GM12878 (cell line): ENCODE measurements at regions not wholly inside any gene's neighbourhood (a gene's known extent, or its start where the extent isn't known, plus 50 kb on each side); places are given as distances from the start of the nearest gene placed in this dataset.

Experiments
- ATAC-seq: fragments of 200-7000 bp; cut with Tn5 transposase; 3 replicates; pipeline ENCODE4 v1.9.1; 2020; ENCODE audit warnings: mild to moderate bottlenecking, moderate library complexity
- BruUV-seq: library from RNA; stranded (reverse); fragments of 400-500 nt; replicated peaks from 2 replicates; lab custom pipeline; 2021; lab: Mats Ljungman, UMichigan
- CTCF ChIA-PET: fragments of 300-600 bp; sonication (Branson Sonifier 250); formaldehyde crosslinking; extraction: SDS; loops from one replicate; lab custom pipeline; 2021; ENCODE audit warnings: inconsistent platforms; lab: Yijun Ruan, JAX
- POLR2A ChIA-PET: fragments of 350-600 bp; formaldehyde crosslinking; extraction: SDS; loops from one replicate; lab custom pipeline; 2021; ENCODE audit warnings: inconsistent platforms; lab: Charles Lee
- RAD21 ChIA-PET: fragments of 300-600 bp; sonication (Branson Sonifier 250); formaldehyde crosslinking; loops from one replicate; lab custom pipeline; 2023; ENCODE audit warnings: antibody characterized with exemption; ENCODE audit not compliant: unreplicated experiment; lab: Charles Lee
- SMC1A ChIA-PET: fragments of 300-600 bp; sonication (Branson Sonifier 250); formaldehyde crosslinking; loops from one replicate; lab custom pipeline; 2023; ENCODE audit not compliant: unreplicated experiment, uncharacterized antibody; lab: Charles Lee
- DNase-seq: peaks from one replicate; pipeline ENCODE4 v3.0.0-alpha.2; 2011; ENCODE audit warnings: low read depth, low spot score
- FAIRE-seq: peaks from 3 replicates; lab custom pipeline; 2011; peaks lifted over from hg19 to GRCh38; lab: Jason Lieb, UNC
- H2AFZ ChIP-seq: 2 replicates; pipeline ENCODE4 v1.6.0; 2011; ENCODE audit warnings: low read depth, low read length, control low read depth; ENCODE audit not compliant: control insufficient read depth
- H3K27ac ChIP-seq: 2 replicates; pipeline ENCODE4 v1.5.1; 2011; ENCODE audit warnings: control low read depth; ENCODE audit not compliant: control insufficient read depth, insufficient read depth
- H3K27me3 ChIP-seq, 2 experiments: replicated peaks in 1 of 2; 2 replicates each; pipeline versions ENCODE4 v1.6.0 to v1.6.1; 2011; ENCODE audit warnings: low read length in 1 of 2; ENCODE audit not compliant: control insufficient read depth in 2 of 2, insufficient read depth in 2 of 2
- H3K36me3 ChIP-seq, 2 experiments: 2 replicates each; pipeline ENCODE4 v1.5.1; 2011; ENCODE audit warnings: low read length in 1 of 2; ENCODE audit not compliant: control insufficient read depth in 2 of 2, insufficient read depth in 2 of 2
- H3K4me1 ChIP-seq: 2 replicates; pipeline ENCODE4 v1.6.1; 2011; ENCODE audit warnings: mild to moderate bottlenecking, low read length, moderate library complexity, mixed read lengths; ENCODE audit not compliant: control insufficient read depth, insufficient read depth
- H3K4me2 ChIP-seq: 2 replicates; pipeline ENCODE4 v1.6.0; 2011; ENCODE audit warnings: control low read depth; ENCODE audit not compliant: control insufficient read depth, insufficient read depth
- H3K4me3 ChIP-seq: fragments of 200-600 bp; sonication (generic); 2 replicates; pipeline ENCODE4 v1.5.1; 2016
- H3K79me2 ChIP-seq: 2 replicates; pipeline ENCODE4 v1.6.0; 2011; ENCODE audit warnings: low read length; ENCODE audit not compliant: control insufficient read depth, insufficient read depth
- H3K9ac ChIP-seq: 2 replicates; pipeline ENCODE4 v1.8.0; 2011; ENCODE audit warnings: low read length, control low read depth, mixed read lengths; ENCODE audit not compliant: control insufficient read depth, insufficient read depth
- H3K9me3 ChIP-seq: replicated peaks from 3 replicates; pipeline ENCODE4 v1.5.1; 2011; ENCODE audit warnings: mild to moderate bottlenecking, low read length; ENCODE audit not compliant: control insufficient read depth, insufficient read depth
- H4K20me1 ChIP-seq: 2 replicates; pipeline ENCODE4 v1.6.0; 2011; ENCODE audit not compliant: control insufficient read depth, insufficient read depth
- BMI1 ChIP-seq: fragments of 450-650 bp; IDR thresholded peaks from 2 replicates; pipeline ENCODE4 v1.6.1; 2016; ENCODE audit warnings: mild to moderate bottlenecking, moderate library complexity, borderline replicate concordance
- GABPA ChIP-seq: IDR thresholded peaks from 2 replicates; pipeline ENCODE4 v1.6.1; 2014; ENCODE audit warnings: antibody characterized with exemption, low read depth, mild to moderate bottlenecking, inconsistent platforms
- IKZF1 ChIP-seq: fragments of 450-650 bp; conservative IDR thresholded peaks from 2 replicates; pipeline ENCODE4 v1.6.1; 2017; ENCODE audit warnings: antibody characterized with exemption, mild to moderate bottlenecking
- IKZF2 ChIP-seq, 2 experiments: fragments of 450-650 bp; IDR thresholded peaks; 2 replicates each; pipeline ENCODE4 v1.6.1; 2017; ENCODE audit warnings: mild to moderate bottlenecking in 2 of 2, moderate library complexity in 2 of 2
- JUND ChIP-seq: IDR thresholded peaks from 2 replicates; pipeline ENCODE4 v1.6.1; 2012; ENCODE audit warnings: low read depth, mild to moderate bottlenecking, low read length, improper control_type of control experiment, moderate library complexity
- PKNOX1 ChIP-seq: fragments of 450-650 bp; IDR thresholded peaks from 2 replicates; pipeline ENCODE4 v1.6.1; 2016; ENCODE audit warnings: mild to moderate bottlenecking
- POLR2AphosphoS5 ChIP-seq: IDR thresholded peaks from 2 replicates; pipeline ENCODE4 v1.6.1; 2011; ENCODE audit warnings: mild to moderate bottlenecking, low read length, inconsistent platforms
- SMAD1 ChIP-seq: fragments of 450-650 bp; IDR thresholded peaks from 2 replicates; pipeline ENCODE4 v1.6.1; 2018; ENCODE audit warnings: mild to moderate bottlenecking, low read depth; ENCODE audit not compliant: partially characterized antibody
- SMC3 ChIP-seq: IDR thresholded peaks from 2 replicates; pipeline ENCODE4 v1.6.1; 2011; ENCODE audit warnings: low read length, improper control_type of control experiment, borderline replicate concordance
- SREBF2 ChIP-seq: IDR thresholded peaks from 2 replicates; pipeline ENCODE4 v1.6.1; 2012; ENCODE audit warnings: mild to moderate bottlenecking, low read length
- ZNF24 ChIP-seq: fragments of 450-650 bp; IDR thresholded peaks from 2 replicates; pipeline ENCODE4 v1.6.1; 2017; ENCODE audit warnings: antibody characterized with exemption, mild to moderate bottlenecking
- WGBS: methylation state at CpG from one replicate; pipeline ENCODE4 v1.1.6; 2016; ENCODE audit warnings: low lambda C conversion rate; ENCODE audit not compliant: insufficient replicate concordance, insufficient coverage; ENCODE audit errors: missing lambda C conversion rate; 5-methylcytosine and 5-hydroxymethylcytosine counted together
- in situ Hi-C: fragments of 300-500 bp; cut with MboI; formaldehyde crosslinking; loops from 9 replicates; pipeline ENCODE4 v1.14.3; 2018; ENCODE audit warnings: mixed read lengths
- intact Hi-C: fragments of 100-400 bp; cut with micrococcal nuclease; formaldehyde crosslinking; loops from one replicate; pipeline ENCODE4 v1.14.2; 2022; ENCODE audit not compliant: unreplicated experiment
- TF ChIP-seq, protein P1 (sequence below): fragments of 450-650 bp; IDR thresholded peaks from 2 replicates; pipeline ENCODE4 v1.6.1; 2016; ENCODE audit warnings: mild to moderate bottlenecking, moderate library complexity, borderline replicate concordance
- TF ChIP-seq, protein P2 (sequence below): IDR thresholded peaks from 2 replicates; pipeline ENCODE4 v1.6.1; 2011; ENCODE audit warnings: low read depth, low read length, improper control_type of control experiment, borderline replicate concordance
- TF ChIP-seq, protein P3 (sequence below): fragments of 450-650 bp; conservative IDR thresholded peaks from 2 replicates; pipeline ENCODE4 v1.6.1; 2017; ENCODE audit warnings: mild to moderate bottlenecking, moderate library complexity

- TF ChIP-seq GABPA: no peak
- no peak for TF ChIP-seq PKNOX1
- TF ChIP-seq, protein P1, sequence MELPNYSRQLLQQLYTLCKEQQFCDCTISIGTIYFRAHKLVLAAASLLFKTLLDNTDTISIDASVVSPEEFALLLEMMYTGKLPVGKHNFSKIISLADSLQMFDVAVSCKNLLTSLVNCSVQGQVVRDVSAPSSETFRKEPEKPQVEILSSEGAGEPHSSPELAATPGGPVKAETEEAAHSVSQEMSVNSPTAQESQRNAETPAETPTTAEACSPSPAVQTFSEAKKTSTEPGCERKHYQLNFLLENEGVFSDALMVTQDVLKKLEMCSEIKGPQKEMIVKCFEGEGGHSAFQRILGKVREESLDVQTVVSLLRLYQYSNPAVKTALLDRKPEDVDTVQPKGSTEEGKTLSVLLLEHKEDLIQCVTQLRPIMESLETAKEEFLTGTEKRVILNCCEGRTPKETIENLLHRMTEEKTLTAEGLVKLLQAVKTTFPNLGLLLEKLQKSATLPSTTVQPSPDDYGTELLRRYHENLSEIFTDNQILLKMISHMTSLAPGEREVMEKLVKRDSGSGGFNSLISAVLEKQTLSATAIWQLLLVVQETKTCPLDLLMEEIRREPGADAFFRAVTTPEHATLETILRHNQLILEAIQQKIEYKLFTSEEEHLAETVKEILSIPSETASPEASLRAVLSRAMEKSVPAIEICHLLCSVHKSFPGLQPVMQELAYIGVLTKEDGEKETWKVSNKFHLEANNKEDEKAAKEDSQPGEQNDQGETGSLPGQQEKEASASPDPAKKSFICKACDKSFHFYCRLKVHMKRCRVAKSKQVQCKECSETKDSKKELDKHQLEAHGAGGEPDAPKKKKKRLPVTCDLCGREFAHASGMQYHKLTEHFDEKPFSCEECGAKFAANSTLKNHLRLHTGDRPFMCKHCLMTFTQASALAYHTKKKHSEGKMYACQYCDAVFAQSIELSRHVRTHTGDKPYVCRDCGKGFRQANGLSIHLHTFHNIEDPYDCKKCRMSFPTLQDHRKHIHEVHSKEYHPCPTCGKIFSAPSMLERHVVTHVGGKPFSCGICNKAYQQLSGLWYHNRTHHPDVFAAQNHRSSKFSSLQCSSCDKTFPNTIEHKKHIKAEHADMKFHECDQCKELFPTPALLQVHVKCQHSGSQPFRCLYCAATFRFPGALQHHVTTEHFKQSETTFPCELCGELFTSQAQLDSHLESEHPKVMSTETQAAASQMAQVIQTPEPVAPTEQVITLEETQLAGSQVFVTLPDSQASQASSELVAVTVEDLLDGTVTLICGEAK: no peak
- TF ChIP-seq SMC3: no peak
These were observed 359.4 kb downstream of the FGF9 start (continued) for GRCh38 chr13:22030321-22030720.

- FAIRE-seq (no peak), ATAC-seq (no peak), DNase-seq (no peak)
- Histone ChIP-seq H3K4me1 (no peaks in the 10 kb centered on the region), H3K9me3 (no peaks in the 10 kb centered on the region), H3K36me3 (no peaks in the 10 kb centered on the region), H3K27ac (no peak overlapping the region), H4K20me1 (no peaks in the 10 kb centered on the region), H3K79me2 (no peaks in the 10 kb centered on the region), H3K4me3 (no peak overlapping the region), H2AFZ (no peak overlapping the region), H3K9ac (no peak overlapping the region), H3K4me2 (no peak overlapping the region), H3K27me3 (no peaks in the 10 kb centered on the region)
- RAD21 ChIA-PET: no interaction called here
- SMC1A ChIA-PET: no interaction called here
- in situ Hi-C loops: no loop called here
- BruUV-seq: no TSS peak
- CTCF ChIA-PET: interaction anchor here (0.5 kb wide), 1 partner anchor 435 kb away, joined by 3 read pairs; no protein-coding TSS in a partner anchor
- intact Hi-C loops: no loop called here
- 12% methylated on average over 5 of the region's 5 CpGs for WGBS
- POLR2A ChIA-PET: no interaction called here
- no peak for TF ChIP-seq IKZF2 (IDR thresholded peaks at IDR 0.05)
- TF ChIP-seq SMAD1: no peak
- TF ChIP-seq POLR2AphosphoS5: no peak
- TF ChIP-seq, protein P2, sequence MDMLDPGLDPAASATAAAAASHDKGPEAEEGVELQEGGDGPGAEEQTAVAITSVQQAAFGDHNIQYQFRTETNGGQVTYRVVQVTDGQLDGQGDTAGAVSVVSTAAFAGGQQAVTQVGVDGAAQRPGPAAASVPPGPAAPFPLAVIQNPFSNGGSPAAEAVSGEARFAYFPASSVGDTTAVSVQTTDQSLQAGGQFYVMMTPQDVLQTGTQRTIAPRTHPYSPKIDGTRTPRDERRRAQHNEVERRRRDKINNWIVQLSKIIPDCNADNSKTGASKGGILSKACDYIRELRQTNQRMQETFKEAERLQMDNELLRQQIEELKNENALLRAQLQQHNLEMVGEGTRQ: no peak
- no peak for TF ChIP-seq ZNF24
- TF ChIP-seq SREBF2: no peak
- no peak for TF ChIP-seq JUND
- TF ChIP-seq, protein P3, sequence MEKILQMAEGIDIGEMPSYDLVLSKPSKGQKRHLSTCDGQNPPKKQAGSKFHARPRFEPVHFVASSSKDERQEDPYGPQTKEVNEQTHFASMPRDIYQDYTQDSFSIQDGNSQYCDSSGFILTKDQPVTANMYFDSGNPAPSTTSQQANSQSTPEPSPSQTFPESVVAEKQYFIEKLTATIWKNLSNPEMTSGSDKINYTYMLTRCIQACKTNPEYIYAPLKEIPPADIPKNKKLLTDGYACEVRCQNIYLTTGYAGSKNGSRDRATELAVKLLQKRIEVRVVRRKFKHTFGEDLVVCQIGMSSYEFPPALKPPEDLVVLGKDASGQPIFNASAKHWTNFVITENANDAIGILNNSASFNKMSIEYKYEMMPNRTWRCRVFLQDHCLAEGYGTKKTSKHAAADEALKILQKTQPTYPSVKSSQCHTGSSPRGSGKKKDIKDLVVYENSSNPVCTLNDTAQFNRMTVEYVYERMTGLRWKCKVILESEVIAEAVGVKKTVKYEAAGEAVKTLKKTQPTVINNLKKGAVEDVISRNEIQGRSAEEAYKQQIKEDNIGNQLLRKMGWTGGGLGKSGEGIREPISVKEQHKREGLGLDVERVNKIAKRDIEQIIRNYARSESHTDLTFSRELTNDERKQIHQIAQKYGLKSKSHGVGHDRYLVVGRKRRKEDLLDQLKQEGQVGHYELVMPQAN: no peak
- no peak for TF ChIP-seq BMI1
- no peak for TF ChIP-seq IKZF1
- no peak for TF ChIP-seq PKNOX1
These were observed 360.9 kb downstream of the FGF9 start for GRCh38 chr13:22031702-22032286.
